ENCODE measurements at regions not wholly inside any gene's neighbourhood (a gene's known extent, or its start where the extent isn't known, plus 50 kb on each side); places are given as distances from the start of the nearest gene placed in this dataset.
"Not testable (repeated sequence)": the region's sequence is repeated elsewhere in the genome, so short reads cannot be mapped to it uniquely, and the experiment has no call there.

DNA sequence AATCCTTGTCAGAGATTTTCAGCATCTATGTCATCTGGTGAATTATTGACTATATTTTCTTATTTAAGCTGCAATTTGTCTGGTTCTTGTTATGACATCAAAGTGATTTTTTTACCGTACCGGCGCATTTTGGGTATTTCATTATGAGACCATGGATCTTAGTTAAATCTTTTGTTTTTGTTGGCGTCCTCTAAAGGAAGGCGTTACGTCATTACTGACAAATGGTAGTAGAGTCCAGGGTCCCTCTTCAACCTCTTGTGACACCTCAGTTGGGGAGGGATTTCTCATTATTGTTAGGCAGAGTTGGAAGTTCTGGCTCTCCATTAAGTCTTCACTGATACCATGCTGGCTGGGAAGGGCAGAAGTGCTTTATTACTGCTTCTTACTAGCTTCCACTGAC lies 175.8 kb upstream of the MMADHC start:
- intact Hi-C loops (cut with DNase I), result no loop called here
- H3K4me1 ChIP-seq, result peaks cover 0 to 14% (median 0%) of the 10 kb centered on the region in 3 donors
- TF ChIP-seq POLR2A (IDR thresholded peaks at IDR 0.05) (no peak), CTCF (IDR thresholded peaks at IDR 0.05) (no peak)
- 87 to 89% methylated on average over 6 of the region's 6 CpGs for WGBS, 2 donors
- no peak for DNase-seq
- H3K36me3 ChIP-seq, result no peaks in the 10 kb centered on the region
- no peaks in the 10 kb centered on the region for H3K27me3 ChIP-seq
- no peaks in the 10 kb centered on the region for H3K9me3 ChIP-seq
- H3K27ac ChIP-seq, result no peak overlapping the region
- no peak overlapping the region for H3K4me3 ChIP-seq

GRCh38 chr2:149761611-149762010 lies 174.0 kb upstream of the MMADHC start:
- Histone ChIP-seq H3K4me3 (no peak overlapping the region), H3K27ac (no peak overlapping the region), H3K36me3 (no peaks in the 10 kb centered on the region), H3K4me1 (no peaks in the 10 kb centered on the region), H3K27me3 (no peaks in the 10 kb centered on the region), H3K9me3 (no peaks in the 10 kb centered on the region)
- intact Hi-C loops (cut with DNase I), result no loop called here
- WGBS, 2 donors, result 78 to 80% methylated on average over 2 of the region's 2 CpGs
- DNase-seq, result no peak
- TF ChIP-seq CTCF (IDR thresholded peaks at IDR 0.05) (no peak), POLR2A (IDR thresholded peaks at IDR 0.05) (no peak)

DNA sequence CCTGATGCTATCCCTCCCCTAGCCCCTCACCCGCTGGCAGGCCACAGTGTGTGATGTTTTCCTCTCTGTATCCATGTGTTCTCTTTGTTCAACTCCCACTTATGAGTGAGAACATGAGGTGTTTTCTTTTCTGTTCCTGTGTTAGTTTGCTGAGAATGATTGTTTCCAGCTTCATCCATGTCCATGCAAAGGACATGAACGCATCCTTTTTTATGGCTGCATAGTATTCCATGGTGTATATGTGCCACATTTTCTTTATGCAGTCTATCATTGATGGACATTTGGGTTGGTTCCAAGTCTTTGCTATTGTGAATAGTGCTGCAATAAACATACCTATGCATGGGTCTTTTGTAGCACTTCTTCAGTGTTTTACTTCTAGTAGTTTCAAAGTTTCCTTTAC lies 171.8 kb upstream of the MMADHC start:
- H3K4me1 ChIP-seq; H3K36me3 ChIP-seq; H3K27me3 ChIP-seq; intact Hi-C loops (cut with DNase I); H3K4me3 ChIP-seq; H3K27ac ChIP-seq; H3K9me3 ChIP-seq; DNase-seq: not testable (repeated sequence)
- WGBS, 2 donors, result 61 to 64% methylated on average over 2 of the region's 2 CpGs

DNA sequence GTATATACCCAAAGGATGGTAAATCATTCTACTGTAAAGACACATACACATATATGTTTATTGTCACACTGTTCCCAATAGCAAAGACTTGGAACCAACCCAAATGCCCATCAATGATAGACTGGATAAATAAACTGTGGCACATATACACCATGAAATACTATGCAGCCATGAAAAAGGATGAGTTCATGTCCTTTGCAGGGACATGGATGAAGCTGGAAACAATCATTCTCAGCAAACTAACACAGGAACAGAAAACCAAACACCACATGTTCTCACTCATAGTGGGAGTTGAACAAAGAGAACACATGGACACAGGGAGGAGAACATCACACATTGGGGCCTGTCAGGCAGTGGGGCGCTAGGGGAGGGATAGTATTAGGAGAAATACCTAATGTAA lies 167.1 kb upstream of the MMADHC start:
- H3K27ac ChIP-seq; H3K9me3 ChIP-seq; H3K4me3 ChIP-seq; H3K36me3 ChIP-seq; H3K4me1 ChIP-seq; DNase-seq; H3K27me3 ChIP-seq; intact Hi-C loops (cut with DNase I): not testable (repeated sequence)
- 60 to 81% methylated on average over 1 of the region's 1 CpG for WGBS, 2 donors

DNA sequence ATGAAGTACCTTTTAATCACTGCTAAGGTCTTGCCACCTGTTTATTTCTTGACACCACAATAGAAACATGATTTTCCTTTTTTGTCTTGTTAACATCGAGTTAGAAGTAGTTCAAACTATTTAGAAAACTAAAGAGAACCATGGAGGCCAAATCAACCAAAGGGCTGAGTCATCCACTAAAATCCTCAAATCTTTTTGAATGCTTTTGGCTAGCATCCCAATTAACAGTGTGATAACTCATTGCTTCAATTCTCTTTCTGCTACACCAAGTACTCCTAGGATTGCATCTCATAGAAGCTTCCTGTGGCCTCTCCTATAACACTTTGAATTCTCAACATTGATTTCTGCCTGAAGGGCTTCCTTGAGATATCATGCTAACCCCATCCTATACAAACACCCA lies 159.9 kb upstream of the MMADHC start:
- Histone ChIP-seq H3K27ac (no peak overlapping the region), H3K27me3 (no peaks in the 10 kb centered on the region), H3K4me1 (no peaks in the 10 kb centered on the region), H3K36me3 (no peaks in the 10 kb centered on the region), H3K4me3 (no peak overlapping the region), H3K9me3 (no peaks in the 10 kb centered on the region)
- WGBS, 2 donors, result 33 to 41% methylated on average over 1 of the region's 1 CpG
- TF ChIP-seq CTCF (IDR thresholded peaks at IDR 0.05) (no peak), POLR2A (IDR thresholded peaks at IDR 0.05) (no peak)
- intact Hi-C loops (cut with DNase I), result no loop called here
- no peak for DNase-seq

- intact Hi-C loops (cut with DNase I), result no loop called here
- WGBS, 2 donors, result 64 to 80% methylated on average over 9 of the region's 9 CpGs
- Histone ChIP-seq H3K27ac (no peak overlapping the region), H3K4me1 (no peaks in the 10 kb centered on the region), H3K4me3 (no peak overlapping the region), H3K9me3 (no peaks in the 10 kb centered on the region), H3K27me3 (no peaks in the 10 kb centered on the region), H3K36me3 (no peaks in the 10 kb centered on the region)
- DNase-seq, result no peak
- TF ChIP-seq CTCF (IDR thresholded peaks at IDR 0.05) (no peak), POLR2A (IDR thresholded peaks at IDR 0.05) (no peak)
These were observed 158.0 kb upstream of the MMADHC start for GRCh38 chr2:149745396-149746230.

All from esophagus squamous epithelium (tissue), 5 donors.